ENCODE measurements at regions not wholly inside any gene's neighbourhood (a gene's known extent, or its start where the extent isn't known, plus 50 kb on each side); places are given as distances from the start of the nearest gene placed in this dataset.

DNA sequence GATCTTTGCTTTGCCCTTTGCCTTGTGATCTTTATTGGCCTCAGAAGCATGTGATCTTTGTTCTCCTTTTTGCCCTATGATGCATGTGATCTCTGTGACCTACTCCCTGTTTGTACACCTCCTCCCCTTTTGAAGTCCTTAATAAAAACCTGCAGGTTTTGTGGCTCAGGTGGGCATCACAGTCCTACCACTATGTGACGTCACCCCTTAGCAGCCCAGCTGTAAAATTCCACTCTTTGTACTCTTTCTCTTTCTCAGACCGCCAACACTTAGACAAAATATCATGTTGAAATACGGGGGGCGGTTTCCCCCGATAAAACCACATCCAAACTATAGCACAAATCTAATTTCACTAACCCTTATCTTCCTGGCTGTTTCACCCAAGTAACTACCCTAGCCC lies 76.7 kb upstream of the RAPGEF4 start:
- no peak for DNase-seq

GRCh38 chr2:172662099-172662498 lies 73.5 kb upstream of the RAPGEF4 start:
- no peak overlapping the region for H3K27ac ChIP-seq
- H3K4me3 ChIP-seq = no peak overlapping the region
- DNase-seq = no peak
- no peaks in the 10 kb centered on the region for H3K4me1 ChIP-seq
- TF ChIP-seq POLR2A (IDR thresholded peaks at IDR 0.05) = no peak
- TF ChIP-seq, protein P1, sequence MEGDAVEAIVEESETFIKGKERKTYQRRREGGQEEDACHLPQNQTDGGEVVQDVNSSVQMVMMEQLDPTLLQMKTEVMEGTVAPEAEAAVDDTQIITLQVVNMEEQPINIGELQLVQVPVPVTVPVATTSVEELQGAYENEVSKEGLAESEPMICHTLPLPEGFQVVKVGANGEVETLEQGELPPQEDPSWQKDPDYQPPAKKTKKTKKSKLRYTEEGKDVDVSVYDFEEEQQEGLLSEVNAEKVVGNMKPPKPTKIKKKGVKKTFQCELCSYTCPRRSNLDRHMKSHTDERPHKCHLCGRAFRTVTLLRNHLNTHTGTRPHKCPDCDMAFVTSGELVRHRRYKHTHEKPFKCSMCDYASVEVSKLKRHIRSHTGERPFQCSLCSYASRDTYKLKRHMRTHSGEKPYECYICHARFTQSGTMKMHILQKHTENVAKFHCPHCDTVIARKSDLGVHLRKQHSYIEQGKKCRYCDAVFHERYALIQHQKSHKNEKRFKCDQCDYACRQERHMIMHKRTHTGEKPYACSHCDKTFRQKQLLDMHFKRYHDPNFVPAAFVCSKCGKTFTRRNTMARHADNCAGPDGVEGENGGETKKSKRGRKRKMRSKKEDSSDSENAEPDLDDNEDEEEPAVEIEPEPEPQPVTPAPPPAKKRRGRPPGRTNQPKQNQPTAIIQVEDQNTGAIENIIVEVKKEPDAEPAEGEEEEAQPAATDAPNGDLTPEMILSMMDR (IDR thresholded peaks at IDR 0.05) = no peak
- H3K36me3 ChIP-seq = no peaks in the 10 kb centered on the region
- H3K27me3 ChIP-seq = no peaks in the 10 kb centered on the region
- peaks cover 0 to 25% (median 0%) of the 10 kb centered on the region in 4 donors for H3K9me3 ChIP-seq

More for the DNA sequence above, 76.7 kb upstream of the RAPGEF4 start:
- Histone ChIP-seq H3K36me3 (no peaks in the 10 kb centered on the region), H3K9me3 (peaks cover 0 to 17% (median 0%) of the 10 kb centered on the region in 4 donors), H3K27ac (no peak overlapping the region), H3K4me1 (no peaks in the 10 kb centered on the region), H3K4me3 (no peak overlapping the region), H3K27me3 (no peaks in the 10 kb centered on the region)
- no peak for TF ChIP-seq POLR2A (IDR thresholded peaks at IDR 0.05)
- TF ChIP-seq, protein P1 (IDR thresholded peaks at IDR 0.05) = no peak

DNA sequence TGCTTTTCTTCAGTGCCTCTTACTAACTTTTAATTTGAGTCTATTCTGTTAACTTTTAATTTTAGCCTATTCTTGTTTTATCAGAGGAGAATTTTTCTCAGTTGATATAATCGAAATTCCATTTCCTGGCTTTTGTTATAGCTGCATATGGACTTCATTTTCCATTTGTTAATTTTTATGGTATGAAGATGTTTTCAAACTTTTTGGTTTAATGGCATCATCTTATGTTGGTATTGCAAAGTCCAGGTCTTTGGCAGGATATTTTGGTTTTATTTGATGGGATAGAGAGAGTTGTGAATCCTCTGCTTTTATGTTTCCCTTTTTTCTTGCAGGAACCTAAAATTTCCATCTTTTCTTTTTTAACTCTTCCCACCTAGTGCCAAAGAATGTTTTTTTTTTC lies 70.9 kb upstream of the RAPGEF4 start:
- no peak overlapping the region for H3K4me3 ChIP-seq
- no peak for DNase-seq
- H3K9me3 ChIP-seq = peaks cover 0 to 8% (median 0%) of the 10 kb centered on the region in 4 donors
- no peak for TF ChIP-seq POLR2A (IDR thresholded peaks at IDR 0.05)
- TF ChIP-seq, protein P1 (IDR thresholded peaks at IDR 0.05) = no peak
- H3K36me3 ChIP-seq = no peaks in the 10 kb centered on the region
- no peak overlapping the region for H3K27ac ChIP-seq
- H3K27me3 ChIP-seq = no peaks in the 10 kb centered on the region
- H3K4me1 ChIP-seq = no peaks in the 10 kb centered on the region

GRCh38 chr2:172667581-172668325 lies 67.9 kb upstream of the RAPGEF4 start:
- Histone ChIP-seq H3K9me3 (peaks cover 0 to 8% (median 0%) of the 10 kb centered on the region in 4 donors), H3K27me3 (no peaks in the 10 kb centered on the region), H3K4me1 (no peaks in the 10 kb centered on the region), H3K36me3 (no peaks in the 10 kb centered on the region), H3K27ac (no peak overlapping the region), H3K4me3 (no peak overlapping the region)
- TF ChIP-seq, protein P1 (IDR thresholded peaks at IDR 0.05) = no peak
- no peak for TF ChIP-seq POLR2A (IDR thresholded peaks at IDR 0.05)
- DNase-seq = no peak

DNA sequence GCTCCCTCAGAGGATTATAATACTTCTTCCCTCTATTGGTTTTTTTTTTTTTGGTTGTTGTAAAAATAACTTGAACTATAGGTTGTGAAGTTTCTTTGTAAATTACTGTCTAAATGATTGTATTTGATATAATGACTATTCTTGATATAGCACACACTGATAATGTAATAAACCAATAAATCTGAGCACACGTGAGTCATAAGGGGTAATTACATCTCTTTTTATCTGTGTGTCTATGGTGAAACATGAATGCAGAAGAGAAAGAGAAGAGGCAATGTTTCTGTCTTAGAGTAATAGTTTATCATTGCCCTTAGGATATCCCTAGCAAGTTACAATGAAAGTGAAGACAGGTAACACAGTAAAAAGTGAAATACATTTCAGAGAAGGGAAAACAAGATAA lies 64.1 kb upstream of the RAPGEF4 start:
- Histone ChIP-seq H3K9me3 (peaks cover 0 to 4% (median under 1%) of the 10 kb centered on the region in 4 donors), H3K4me1 (no peaks in the 10 kb centered on the region), H3K4me3 (peak overlapping the region in 1 of 4 donors; percentile 20), H3K27me3 (no peaks in the 10 kb centered on the region), H3K36me3 (no peaks in the 10 kb centered on the region), H3K27ac (peak overlapping the region in 2 of 4 donors; percentile 58 to 69)
- no peak for TF ChIP-seq POLR2A (IDR thresholded peaks at IDR 0.05)
- TF ChIP-seq, protein P1 (IDR thresholded peaks at IDR 0.05) = no peak
- no peak for DNase-seq

All from Peyer's patch (tissue), 4 donors.